ENCODE measurements at regions not wholly inside any gene's neighbourhood (a gene's known extent, or its start where the extent isn't known, plus 50 kb on each side); places are given as distances from the start of the nearest gene placed in this dataset.
A peak's percentile ranks its signal among the peaks of the same experiment; 100 is the strongest.

DNA sequence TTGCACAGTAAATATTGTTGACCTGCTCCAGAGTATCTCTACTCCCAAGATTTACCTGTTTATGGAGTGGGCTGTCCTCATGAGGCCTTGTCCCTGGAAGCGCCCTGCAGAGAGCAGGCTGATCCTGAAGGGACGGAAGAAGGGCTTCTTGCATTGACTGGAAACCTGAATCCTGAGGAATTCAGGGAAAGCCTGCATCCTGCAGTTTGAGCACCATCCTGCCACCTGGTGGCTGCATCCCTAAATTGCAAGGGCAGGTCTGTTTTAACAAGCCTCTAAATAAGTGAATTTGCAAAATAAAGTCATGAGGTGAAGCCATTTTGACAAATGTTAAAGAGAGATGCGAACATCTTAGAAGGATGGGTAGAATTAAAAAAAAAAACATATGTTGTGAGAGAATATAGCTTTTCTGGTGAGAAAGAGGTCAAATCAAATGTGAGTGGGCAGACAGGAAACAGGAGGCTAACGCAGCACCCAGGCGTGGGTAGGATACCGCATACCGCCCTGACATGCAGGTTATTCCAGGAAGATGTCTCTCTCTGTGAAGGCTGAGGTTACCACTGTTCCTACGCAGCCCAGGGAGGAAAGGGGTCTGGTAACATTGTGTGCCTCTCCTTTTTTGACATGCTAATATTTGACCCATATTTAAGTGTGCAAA, 754.9 kb downstream of the RNF144A start:
- TF ChIP-seq MXI1 (conservative IDR thresholded peaks at IDR 0.05; ENCODE audit: poor library complexity, severe bottlenecking) (no peak), POLR2AphosphoS5 (IDR thresholded peaks at IDR 0.05) (no peak), TAF1 (IDR thresholded peaks at IDR 0.05; ENCODE audit: low read depth) (no peak), SMC3 (conservative IDR thresholded peaks at IDR 0.05; ENCODE audit: poor library complexity) (peak; percentile 40), EZH2 (IDR thresholded peaks at IDR 0.05; ENCODE audit: borderline replicate concordance, insufficient read depth, low read length, poor library complexity, severe bottlenecking) (no peak), EP300 (conservative IDR thresholded peaks at IDR 0.05; ENCODE audit: poor library complexity, severe bottlenecking) (no peak), RAD21 (conservative IDR thresholded peaks at IDR 0.05) (peak; percentile 40)
- TF ChIP-seq, protein P1, sequence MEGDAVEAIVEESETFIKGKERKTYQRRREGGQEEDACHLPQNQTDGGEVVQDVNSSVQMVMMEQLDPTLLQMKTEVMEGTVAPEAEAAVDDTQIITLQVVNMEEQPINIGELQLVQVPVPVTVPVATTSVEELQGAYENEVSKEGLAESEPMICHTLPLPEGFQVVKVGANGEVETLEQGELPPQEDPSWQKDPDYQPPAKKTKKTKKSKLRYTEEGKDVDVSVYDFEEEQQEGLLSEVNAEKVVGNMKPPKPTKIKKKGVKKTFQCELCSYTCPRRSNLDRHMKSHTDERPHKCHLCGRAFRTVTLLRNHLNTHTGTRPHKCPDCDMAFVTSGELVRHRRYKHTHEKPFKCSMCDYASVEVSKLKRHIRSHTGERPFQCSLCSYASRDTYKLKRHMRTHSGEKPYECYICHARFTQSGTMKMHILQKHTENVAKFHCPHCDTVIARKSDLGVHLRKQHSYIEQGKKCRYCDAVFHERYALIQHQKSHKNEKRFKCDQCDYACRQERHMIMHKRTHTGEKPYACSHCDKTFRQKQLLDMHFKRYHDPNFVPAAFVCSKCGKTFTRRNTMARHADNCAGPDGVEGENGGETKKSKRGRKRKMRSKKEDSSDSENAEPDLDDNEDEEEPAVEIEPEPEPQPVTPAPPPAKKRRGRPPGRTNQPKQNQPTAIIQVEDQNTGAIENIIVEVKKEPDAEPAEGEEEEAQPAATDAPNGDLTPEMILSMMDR (IDR thresholded peaks at IDR 0.05; ENCODE audit: poor library complexity, severe bottlenecking): peak; percentile 49
- TF ChIP-seq, protein P2, sequence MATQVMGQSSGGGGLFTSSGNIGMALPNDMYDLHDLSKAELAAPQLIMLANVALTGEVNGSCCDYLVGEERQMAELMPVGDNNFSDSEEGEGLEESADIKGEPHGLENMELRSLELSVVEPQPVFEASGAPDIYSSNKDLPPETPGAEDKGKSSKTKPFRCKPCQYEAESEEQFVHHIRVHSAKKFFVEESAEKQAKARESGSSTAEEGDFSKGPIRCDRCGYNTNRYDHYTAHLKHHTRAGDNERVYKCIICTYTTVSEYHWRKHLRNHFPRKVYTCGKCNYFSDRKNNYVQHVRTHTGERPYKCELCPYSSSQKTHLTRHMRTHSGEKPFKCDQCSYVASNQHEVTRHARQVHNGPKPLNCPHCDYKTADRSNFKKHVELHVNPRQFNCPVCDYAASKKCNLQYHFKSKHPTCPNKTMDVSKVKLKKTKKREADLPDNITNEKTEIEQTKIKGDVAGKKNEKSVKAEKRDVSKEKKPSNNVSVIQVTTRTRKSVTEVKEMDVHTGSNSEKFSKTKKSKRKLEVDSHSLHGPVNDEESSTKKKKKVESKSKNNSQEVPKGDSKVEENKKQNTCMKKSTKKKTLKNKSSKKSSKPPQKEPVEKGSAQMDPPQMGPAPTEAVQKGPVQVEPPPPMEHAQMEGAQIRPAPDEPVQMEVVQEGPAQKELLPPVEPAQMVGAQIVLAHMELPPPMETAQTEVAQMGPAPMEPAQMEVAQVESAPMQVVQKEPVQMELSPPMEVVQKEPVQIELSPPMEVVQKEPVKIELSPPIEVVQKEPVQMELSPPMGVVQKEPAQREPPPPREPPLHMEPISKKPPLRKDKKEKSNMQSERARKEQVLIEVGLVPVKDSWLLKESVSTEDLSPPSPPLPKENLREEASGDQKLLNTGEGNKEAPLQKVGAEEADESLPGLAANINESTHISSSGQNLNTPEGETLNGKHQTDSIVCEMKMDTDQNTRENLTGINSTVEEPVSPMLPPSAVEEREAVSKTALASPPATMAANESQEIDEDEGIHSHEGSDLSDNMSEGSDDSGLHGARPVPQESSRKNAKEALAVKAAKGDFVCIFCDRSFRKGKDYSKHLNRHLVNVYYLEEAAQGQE (IDR thresholded peaks at IDR 0.05; ENCODE audit: borderline replicate concordance): no peak
- no peak overlapping the region for H2AFZ ChIP-seq (ENCODE audit: low read depth, low read length)

DNA sequence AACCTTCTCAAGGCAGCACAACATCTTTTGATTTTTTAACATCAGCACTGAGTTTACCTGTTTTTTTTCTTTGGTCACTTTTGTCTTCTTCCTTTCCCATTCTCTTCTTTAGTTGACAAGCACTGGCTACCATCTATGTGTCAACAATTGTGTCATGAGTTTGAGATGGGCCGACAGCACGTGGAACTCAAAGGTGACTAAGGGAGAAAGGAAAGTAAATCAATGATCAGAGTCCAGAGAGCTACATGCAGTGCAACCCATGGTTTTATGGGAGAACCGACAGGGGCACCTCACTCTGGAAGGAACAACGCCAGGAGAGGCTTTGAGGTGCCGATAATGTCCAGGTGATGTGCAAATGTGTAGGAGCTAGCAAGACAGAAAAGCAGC, 755.5 kb downstream of the RNF144A start:
- Histone ChIP-seq H3F3A (ENCODE audit: insufficient read depth, low read length, poor library complexity, severe bottlenecking) (no peaks in the 10 kb centered on the region), H3K27ac (ENCODE audit: low read length) (no peak overlapping the region), H3K36me3 (ENCODE audit: insufficient read depth, low read length) (no peaks in the 10 kb centered on the region), H2AFZ (ENCODE audit: low read depth, low read length) (no peak overlapping the region), H3K9me2 (ENCODE audit: insufficient read depth, low read length) (no peaks in the 10 kb centered on the region), H3K9ac (ENCODE audit: low read length) (no peak overlapping the region), H3K4me2 (ENCODE audit: low read length) (no peak overlapping the region), H3K79me2 (replicated peaks; ENCODE audit: insufficient read depth, low read length) (no peaks in the 10 kb centered on the region), H4K20me1 (ENCODE audit: insufficient read depth) (no peaks in the 10 kb centered on the region), H3K9me3 (ENCODE audit: low read length) (peaks cover 3% of the 10 kb centered on the region), H3K4me3 (ENCODE audit: low read length) (no peak overlapping the region), H3K27me3 (ENCODE audit: insufficient read depth, low read depth, low read length) (no peaks in the 10 kb centered on the region)
- TF ChIP-seq EP300 (conservative IDR thresholded peaks at IDR 0.05; ENCODE audit: poor library complexity, severe bottlenecking) (no peak), EZH2 (IDR thresholded peaks at IDR 0.05; ENCODE audit: borderline replicate concordance, insufficient read depth, low read length, poor library complexity, severe bottlenecking) (no peak), TAF1 (IDR thresholded peaks at IDR 0.05; ENCODE audit: low read depth) (no peak), MXI1 (conservative IDR thresholded peaks at IDR 0.05; ENCODE audit: poor library complexity, severe bottlenecking) (no peak), RAD21 (conservative IDR thresholded peaks at IDR 0.05) (no peak), SMC3 (conservative IDR thresholded peaks at IDR 0.05; ENCODE audit: poor library complexity) (no peak), POLR2AphosphoS5 (IDR thresholded peaks at IDR 0.05) (no peak)
- TF ChIP-seq, protein P1 (IDR thresholded peaks at IDR 0.05; ENCODE audit: poor library complexity, severe bottlenecking): no peak
- TF ChIP-seq, protein P2 (IDR thresholded peaks at IDR 0.05; ENCODE audit: borderline replicate concordance): no peak

More for the DNA sequence above, 754.9 kb downstream of the RNF144A start:
- no peaks in the 10 kb centered on the region for H3K79me2 ChIP-seq (replicated peaks; ENCODE audit: insufficient read depth, low read length)
- no peaks in the 10 kb centered on the region for H3K27me3 ChIP-seq (ENCODE audit: insufficient read depth, low read depth, low read length)
- H3F3A ChIP-seq (ENCODE audit: insufficient read depth, low read length, poor library complexity, severe bottlenecking): no peaks in the 10 kb centered on the region
- H3K4me3 ChIP-seq (ENCODE audit: low read length): no peak overlapping the region
- H3K36me3 ChIP-seq (ENCODE audit: insufficient read depth, low read length): no peaks in the 10 kb centered on the region
- H4K20me1 ChIP-seq (ENCODE audit: insufficient read depth): no peaks in the 10 kb centered on the region
- no peak overlapping the region for H3K4me2 ChIP-seq (ENCODE audit: low read length)
- peaks cover 3% of the 10 kb centered on the region for H3K9me3 ChIP-seq (ENCODE audit: low read length)
- no peaks in the 10 kb centered on the region for H3K9me2 ChIP-seq (ENCODE audit: insufficient read depth, low read length)
- H3K9ac ChIP-seq (ENCODE audit: low read length): no peak overlapping the region
- H3K27ac ChIP-seq (ENCODE audit: low read length): no peak overlapping the region

Data from neural cell (in vitro differentiated cells).